HG02970 (cell line): ENCODE measurements at regions not wholly inside any gene's neighbourhood (a gene's known extent, or its start where the extent isn't known, plus 50 kb on each side); places are given as distances from the start of the nearest gene placed in this dataset.
"Not testable (repeated sequence)": the region's sequence is repeated elsewhere in the genome, so short reads cannot be mapped to it uniquely, and the experiment has no call there.

Source experiments
- ATAC-seq: cut with Tn5 transposase; IDR thresholded peaks from one replicate; pipeline ENCODE4 v1.9.1; 2021; ENCODE audit warnings: mild to moderate bottlenecking, moderate library complexity, moderate number of reproducible peaks; ENCODE audit not compliant: unreplicated experiment, low FRiP score

GRCh38 chr18:64678048-64678447, 529.2 kb upstream of the LINC00305 start:
- no peak for ATAC-seq

DNA sequence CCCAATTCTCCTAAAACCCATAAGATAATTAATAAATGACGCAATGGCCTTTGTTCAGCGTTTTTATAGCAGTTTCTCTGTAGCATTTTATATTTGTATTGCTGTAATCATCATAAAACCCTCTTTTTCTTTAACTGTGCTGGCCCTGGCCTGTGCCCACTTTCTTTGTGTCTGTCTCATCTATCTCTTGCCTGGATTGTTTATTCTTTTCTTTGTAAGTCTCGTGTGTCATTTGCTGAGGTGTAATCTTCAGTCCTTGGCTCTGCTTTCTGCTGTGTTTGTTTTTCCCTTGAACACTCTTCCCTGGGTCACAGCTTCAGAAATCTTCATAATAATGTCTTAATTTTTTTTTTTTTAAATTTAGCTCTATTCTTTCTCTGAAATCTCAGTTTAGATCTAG, 525.8 kb upstream of the LINC00305 start:
- ATAC-seq: no peak

DNA sequence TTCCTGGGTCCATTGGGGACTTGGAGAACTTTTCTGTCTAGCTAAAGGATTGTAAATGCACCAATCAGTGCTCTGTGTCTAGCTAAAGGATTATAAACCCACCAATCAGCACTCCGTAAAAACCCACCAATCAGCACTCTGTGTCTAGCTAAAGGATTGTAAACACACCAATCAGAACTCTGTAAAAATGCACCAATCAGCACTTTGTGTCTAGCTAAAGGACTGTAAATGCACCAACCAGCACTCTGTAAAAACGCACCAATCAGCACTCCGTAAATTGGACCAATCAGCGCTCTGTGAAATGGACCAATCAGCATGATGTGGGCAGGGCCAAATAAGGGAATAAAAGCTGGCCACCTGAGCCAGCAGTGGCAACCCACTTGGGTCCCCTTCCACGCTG, 522.4 kb upstream of the LINC00305 start:
- ATAC-seq: not testable (repeated sequence)

GRCh38 chr18:64668461-64668962, 519.6 kb upstream of the LINC00305 start:
- ATAC-seq: no peak

- ATAC-seq: no peak
These were observed 514.2 kb upstream of the LINC00305 start for GRCh38 chr18:64663086-64663485.

DNA sequence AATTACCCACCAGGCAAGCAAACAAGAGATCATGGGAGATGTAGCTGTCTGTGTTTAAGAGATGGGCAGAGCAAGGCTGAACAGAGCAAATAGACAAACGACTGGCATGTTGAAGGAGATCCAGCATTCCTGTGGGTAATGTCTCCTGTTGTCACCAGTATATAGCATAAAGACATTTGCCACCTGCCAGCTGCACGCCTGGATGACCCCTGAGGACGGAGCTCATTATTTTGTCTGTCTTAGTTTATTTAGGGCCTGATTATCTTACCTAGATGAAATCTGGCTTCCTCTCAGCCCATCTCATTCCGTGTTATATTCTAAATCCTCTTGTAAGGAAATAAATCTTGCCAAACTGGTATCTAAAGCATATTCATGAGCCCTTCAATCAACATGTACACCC, 510.3 kb upstream of the LINC00305 start:
- ATAC-seq: no peak

DNA sequence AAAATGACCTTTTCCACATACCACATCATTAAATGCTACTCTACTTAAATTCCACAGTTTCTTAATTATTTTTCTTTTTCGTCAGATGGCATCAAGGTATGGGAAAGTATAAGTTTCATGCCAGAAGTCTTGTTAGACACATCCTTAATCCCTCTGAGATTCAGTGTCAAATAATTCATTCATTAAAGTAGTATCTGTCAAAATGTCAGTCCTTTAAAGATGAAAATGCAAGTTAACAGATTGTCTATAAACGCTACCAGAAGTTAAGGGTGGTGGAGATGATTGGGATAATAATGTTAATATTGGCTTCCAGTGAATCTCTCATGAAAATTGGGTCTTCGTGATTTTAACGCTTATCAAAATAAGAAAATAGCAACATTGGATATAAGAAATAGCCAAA, 504.2 kb upstream of the LINC00305 start:
- no peak for ATAC-seq

- no peak for ATAC-seq
These were observed 501.2 kb upstream of the LINC00305 start for GRCh38 chr18:64650068-64650467.

DNA sequence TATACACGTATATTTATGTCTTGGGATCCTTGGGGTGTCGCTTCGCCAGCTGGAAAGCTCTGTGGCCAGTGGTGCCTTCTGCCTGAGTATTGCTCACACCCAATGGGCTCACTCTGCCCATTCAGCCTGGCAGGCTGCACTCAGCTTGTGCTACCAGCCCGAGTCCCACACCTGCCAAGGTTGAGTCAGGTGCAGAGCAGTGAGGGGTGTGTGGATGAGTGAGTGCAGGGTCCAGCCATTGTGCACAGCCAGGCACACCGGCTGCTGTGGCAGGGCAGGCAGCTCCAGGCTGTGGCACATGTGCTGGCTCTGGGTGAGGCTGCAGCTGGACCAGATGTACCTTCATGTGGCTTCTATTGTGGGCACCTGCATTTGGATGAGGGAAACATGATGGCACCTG, 496.9 kb upstream of the LINC00305 start:
- ATAC-seq: no peak

DNA sequence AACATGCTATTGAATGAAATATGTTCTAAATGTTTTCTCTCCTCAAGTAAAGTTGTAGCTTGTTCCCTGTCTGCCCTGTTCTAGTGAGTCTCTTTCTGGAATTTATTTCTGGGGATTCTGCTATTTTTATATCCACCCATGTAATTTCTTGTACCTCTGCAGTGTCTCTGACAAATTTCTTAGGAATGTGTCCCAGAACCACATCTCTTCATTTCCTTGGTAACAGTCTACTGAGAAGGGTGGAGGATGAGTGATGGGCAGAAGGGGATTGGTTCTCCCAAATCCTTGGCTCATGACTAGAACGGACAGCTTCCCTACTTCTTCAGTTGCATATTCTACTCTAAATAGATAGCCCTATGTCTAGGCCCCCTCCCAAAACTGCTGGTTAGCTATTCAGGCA, 490.6 kb upstream of the LINC00305 start:
- ATAC-seq: no peak

- ATAC-seq: no peak
These were observed 472.2 kb upstream of the LINC00305 start for GRCh38 chr18:64620971-64621560.

DNA sequence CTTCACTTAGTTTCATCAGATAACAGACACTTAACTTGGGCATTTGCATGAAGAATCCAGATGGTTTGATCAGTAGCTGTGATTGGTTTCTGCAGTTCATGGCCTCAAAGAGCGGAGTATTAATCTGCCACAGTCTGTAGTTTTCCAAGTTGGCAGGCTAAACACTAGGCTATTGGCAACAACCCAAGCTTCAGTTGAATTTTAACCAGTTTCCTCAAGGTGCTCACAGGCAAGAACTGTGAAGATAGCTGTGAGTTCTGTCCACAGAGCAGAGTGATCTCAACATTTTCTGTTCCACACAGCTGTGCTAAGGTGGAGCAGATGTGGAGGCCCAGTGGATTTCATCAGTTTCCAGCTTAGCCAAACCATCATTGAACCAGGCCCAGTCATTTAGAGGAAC, 469.5 kb upstream of the LINC00305 start:
- ATAC-seq: no peak

- ATAC-seq: no peak
These were observed 466.1 kb upstream of the LINC00305 start for GRCh38 chr18:64615021-64615420.

- ATAC-seq: no peak
These were observed 465.6 kb upstream of the LINC00305 start for GRCh38 chr18:64614446-64614845.

DNA sequence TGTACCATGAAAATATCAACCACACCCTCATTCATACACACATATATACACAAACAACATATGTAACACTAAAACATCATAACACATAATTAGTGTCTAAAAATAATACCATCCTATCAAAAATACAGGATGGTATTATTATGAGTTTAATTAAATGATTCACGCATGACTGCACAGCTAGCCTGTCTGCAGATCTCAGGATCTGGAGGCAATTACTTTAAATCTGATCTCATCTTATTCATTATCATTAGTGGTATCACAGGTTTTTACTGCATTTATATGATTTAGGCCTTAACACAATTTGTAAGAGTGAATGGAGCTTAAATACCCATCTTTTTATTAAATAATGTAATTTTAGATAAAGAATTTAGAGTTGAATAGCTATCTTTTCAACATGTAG, 443.4 kb upstream of the LINC00305 start:
- no peak for ATAC-seq

DNA sequence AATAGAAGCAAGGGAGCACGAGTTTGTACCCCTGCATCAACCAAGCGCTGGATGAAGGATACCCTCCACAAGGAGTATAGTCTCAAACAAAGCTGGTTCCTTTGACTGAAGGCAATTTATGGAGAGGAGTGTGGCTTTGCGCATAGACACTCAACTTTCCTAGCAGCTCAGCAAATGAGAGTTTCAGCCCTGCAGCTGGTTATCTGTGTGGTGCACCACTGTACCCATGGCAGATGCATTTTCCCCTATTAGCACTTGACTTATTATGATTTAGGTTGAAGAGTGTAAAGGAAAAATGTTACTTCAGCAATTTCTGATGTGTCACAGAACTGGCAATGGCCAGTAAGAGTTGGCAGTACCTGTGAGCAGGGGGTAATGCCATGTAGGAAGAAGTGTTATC, 440.1 kb upstream of the LINC00305 start:
- ATAC-seq: no peak

DNA sequence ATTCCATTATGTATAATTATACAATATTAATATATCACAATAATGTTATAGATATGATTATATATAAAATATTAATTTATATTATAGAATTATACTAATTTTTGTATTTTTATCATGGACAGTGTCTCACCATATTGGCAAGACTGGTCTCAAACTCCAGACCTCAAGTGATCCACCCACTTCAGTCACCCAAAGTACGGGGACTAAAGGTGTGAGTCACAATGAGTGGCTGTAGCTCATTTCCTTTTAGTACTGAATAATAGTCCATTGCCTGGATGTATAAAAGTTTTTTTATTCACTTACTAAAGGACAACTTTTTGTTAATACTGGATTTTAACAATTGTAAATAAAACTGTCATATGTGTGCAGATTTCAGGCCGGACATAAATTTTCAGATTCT, 417.6 kb upstream of the LINC00305 start:
- ATAC-seq: no peak

- no peak for ATAC-seq
These were observed 413.8 kb upstream of the LINC00305 start for GRCh38 chr18:64562651-64563050.

- no peak for ATAC-seq
These were observed 397.6 kb upstream of the LINC00305 start for GRCh38 chr18:64546451-64546850.

GRCh38 chr18:64539847-64540246, 391.0 kb upstream of the LINC00305 start:
- ATAC-seq: no peak

GRCh38 chr18:64528646-64529045, 379.8 kb upstream of the LINC00305 start:
- no peak for ATAC-seq

DNA sequence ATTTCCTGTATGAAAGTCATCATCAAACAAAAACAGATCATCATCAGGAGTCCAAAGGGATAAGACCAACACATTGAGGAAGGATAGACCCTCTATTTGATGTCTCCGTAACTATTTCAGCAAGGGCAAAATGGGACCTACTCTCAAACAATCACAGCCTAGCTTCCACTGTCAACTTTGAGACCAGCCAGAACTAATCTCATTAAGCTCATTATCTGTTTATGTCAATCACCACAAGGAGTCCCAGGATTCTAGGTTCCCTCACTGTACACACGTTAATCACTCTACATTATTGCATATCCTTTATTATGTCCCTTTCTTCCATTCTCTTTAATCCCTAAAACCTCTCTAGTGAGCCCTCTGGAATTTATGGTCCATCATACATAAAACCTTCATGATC, 370.3 kb upstream of the LINC00305 start:
- ATAC-seq: no peak

DNA sequence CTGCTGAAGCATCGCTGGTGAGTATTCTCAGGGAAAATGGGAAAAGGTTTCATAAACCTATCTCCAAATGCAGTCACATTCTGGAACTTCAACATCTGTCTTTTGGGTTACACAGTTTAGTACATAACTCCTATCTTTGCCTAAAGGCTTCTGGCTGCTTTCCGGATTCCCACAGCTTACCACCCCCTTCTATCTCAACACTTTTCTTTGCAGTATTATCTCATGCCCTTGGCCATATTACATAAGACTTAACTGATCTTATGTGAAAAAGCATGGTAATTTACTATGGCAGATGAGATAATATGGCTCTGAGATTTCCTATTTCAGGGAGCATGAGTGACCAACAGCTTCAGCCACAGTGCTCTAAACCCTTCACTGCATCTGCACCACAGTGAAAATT, 369.3 kb upstream of the LINC00305 start:
- no peak for ATAC-seq
